22Rv1 (cell line): ENCODE measurements at regions not wholly inside any gene's neighbourhood (a gene's known extent, or its start where the extent isn't known, plus 50 kb on each side); places are given as distances from the start of the nearest gene placed in this dataset.

Experiments used
- ZFX ChIP-seq: fragments of 450-650 bp; IDR thresholded peaks from 2 replicates; pipeline ENCODE4 v1.6.1; 2017; ENCODE audit warnings: antibody characterized with exemption, borderline replicate concordance
- TF ChIP-seq, protein P1 (sequence below): fragments of 450-650 bp; IDR thresholded peaks from 2 replicates; pipeline ENCODE4 v1.5.1; 2017; ENCODE audit warnings: mild to moderate bottlenecking

DNA sequence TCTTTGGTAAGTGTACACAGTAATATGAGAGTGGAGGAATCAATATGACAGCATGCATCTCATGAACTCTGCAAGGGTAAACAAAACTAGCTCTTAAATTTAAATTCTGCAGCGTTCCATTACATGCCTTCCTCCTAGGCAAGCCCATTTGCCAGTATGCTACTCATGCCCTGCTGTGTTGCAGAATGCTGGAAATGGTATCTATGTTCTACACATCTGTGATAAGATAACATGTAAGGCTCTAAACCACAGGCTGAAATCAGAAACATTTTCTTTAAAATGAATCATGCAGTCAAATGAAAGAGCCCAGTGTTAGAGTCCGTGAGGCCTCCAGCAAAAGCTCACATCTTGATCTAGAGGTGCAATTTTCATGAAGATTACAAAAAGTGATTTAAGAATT, 112.8 kb upstream of the FN1 start:
- TF ChIP-seq, protein P1, sequence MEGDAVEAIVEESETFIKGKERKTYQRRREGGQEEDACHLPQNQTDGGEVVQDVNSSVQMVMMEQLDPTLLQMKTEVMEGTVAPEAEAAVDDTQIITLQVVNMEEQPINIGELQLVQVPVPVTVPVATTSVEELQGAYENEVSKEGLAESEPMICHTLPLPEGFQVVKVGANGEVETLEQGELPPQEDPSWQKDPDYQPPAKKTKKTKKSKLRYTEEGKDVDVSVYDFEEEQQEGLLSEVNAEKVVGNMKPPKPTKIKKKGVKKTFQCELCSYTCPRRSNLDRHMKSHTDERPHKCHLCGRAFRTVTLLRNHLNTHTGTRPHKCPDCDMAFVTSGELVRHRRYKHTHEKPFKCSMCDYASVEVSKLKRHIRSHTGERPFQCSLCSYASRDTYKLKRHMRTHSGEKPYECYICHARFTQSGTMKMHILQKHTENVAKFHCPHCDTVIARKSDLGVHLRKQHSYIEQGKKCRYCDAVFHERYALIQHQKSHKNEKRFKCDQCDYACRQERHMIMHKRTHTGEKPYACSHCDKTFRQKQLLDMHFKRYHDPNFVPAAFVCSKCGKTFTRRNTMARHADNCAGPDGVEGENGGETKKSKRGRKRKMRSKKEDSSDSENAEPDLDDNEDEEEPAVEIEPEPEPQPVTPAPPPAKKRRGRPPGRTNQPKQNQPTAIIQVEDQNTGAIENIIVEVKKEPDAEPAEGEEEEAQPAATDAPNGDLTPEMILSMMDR, result no peak
- no peak for TF ChIP-seq ZFX
